Kidney (tissue), 13 donors: ENCODE measurements at regions not wholly inside any gene's neighbourhood (a gene's known extent, or its start where the extent isn't known, plus 50 kb on each side); places are given as distances from the start of the nearest gene placed in this dataset.

Source experiments
- DNase-seq, 5 donors: peaks; one replicate each; pipeline ENCODE4 v3.0.0-alpha.2; 2013 to 2020
- FAIRE-seq: peaks from 2 replicates; lab custom pipeline; 2012; peaks lifted over from hg19 to GRCh38; lab: Jason Lieb, UNC
- H3K27ac ChIP-seq, 2 donors: one replicate each; pipeline ENCODE4 v1.7.0; 2013; ENCODE audit warnings: low read depth in 2 of 2, low read length in 2 of 2, inconsistent platforms in 1 of 2
- H3K27me3 ChIP-seq: one replicate; pipeline ENCODE4 v1.7.1; 2013; ENCODE audit warnings: low read length, inconsistent platforms; ENCODE audit not compliant: control insufficient read depth, insufficient read depth
- H3K36me3 ChIP-seq, 3 donors: one replicate each; pipeline versions ENCODE4 v1.7.0 to v1.7.1; 2013; ENCODE audit warnings: low read length in 3 of 3, control low read depth in 1 of 3, inconsistent platforms in 1 of 3; ENCODE audit not compliant: insufficient read depth in 3 of 3, control insufficient read depth in 2 of 3
- H3K4me1 ChIP-seq, 3 donors: one replicate each; pipeline versions ENCODE4 v1.7.0 to v1.7.1; 2013; ENCODE audit warnings: low read length in 3 of 3, inconsistent platforms in 1 of 3, low read depth in 1 of 3; ENCODE audit not compliant: control insufficient read depth in 2 of 3, insufficient read depth in 2 of 3
- H3K4me3 ChIP-seq, 3 donors: one replicate each; pipeline versions ENCODE4 v1.7.0 to v1.8.1; 2013; ENCODE audit warnings: low read length in 3 of 3, control low read depth in 1 of 3, inconsistent platforms in 1 of 3
- H3K9ac ChIP-seq, 3 donors: one replicate each; pipeline versions ENCODE4 v1.7.0 to v1.7.1; 2013; ENCODE audit warnings: low read length in 3 of 3, control low read depth in 1 of 3, inconsistent platforms in 1 of 3
- H3K9me3 ChIP-seq, 3 donors: one replicate each; pipeline versions ENCODE4 v1.7.0 to v1.7.1; 2013; ENCODE audit warnings: low read length in 3 of 3, control low read depth in 1 of 3, inconsistent platforms in 1 of 3; ENCODE audit not compliant: control insufficient read depth in 2 of 3, insufficient read depth in 1 of 3
- intact Hi-C: fragments of 100-400 bp; cut with DNase I; formaldehyde crosslinking; loops from one replicate; pipeline ENCODE4 v1.11.1; 2022
- TF ChIP-seq, protein P1 (sequence below): IDR thresholded peaks from 3 replicates; pipeline ENCODE4 v1.5.1; 2012; ENCODE audit warnings: mild to moderate bottlenecking, moderate library complexity, borderline replicate concordance; ENCODE audit not compliant: insufficient read depth; ENCODE audit errors: extremely low read depth
- donor health status: control.
- donor health status: control.
- donor health status: control.
- donor health status: control.
- donor health status: control.
- donor health status: DM: yes; HTN: yes; CAD: no.
- donor health status: Normal renal cell carcinoma (clear cell type).

DNA sequence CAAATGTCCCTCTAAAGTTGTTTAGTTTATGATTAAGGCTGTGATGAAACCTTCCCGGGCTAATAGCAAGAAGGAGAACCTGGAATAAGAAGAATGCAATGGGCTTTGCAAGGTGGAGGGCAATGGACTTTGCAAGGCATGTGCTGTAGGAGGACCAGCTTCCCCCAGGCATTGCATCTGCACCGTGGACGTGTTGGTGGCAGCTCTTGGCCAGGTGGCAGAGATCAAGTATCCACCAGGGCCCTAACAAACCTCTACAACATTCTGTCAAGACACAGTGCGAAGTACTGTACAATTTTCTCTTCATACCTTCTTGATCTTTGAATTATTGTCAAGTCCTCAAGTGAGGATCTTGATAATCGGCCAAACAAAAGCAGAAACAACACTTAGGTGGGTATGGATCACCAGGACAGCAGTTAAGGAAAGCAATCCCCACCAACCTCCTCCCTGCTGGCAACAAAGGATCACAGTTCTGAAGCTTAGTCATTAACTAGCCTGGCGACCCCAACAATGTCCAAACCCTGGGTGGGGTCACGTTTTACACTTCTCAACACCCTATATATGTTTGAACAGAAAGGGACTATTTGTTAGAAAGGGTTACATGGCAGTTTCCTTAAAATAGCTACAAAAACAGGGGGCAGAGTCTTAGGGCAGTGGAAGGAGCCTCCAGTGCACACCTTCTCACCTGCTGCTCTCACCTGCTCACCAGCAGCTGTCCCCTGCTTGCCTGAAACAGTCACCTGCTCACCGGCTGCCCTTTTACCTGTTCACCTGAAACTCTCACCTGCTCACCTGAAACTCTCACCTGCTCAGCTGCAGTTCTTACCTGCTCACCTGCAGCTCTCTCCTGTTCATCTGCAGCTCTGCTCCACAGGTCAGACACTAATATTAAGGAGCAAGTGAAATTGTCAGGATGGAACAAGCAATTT lies 137.9 kb upstream of the LIPC start:
- DNase-seq = no peak
- TF ChIP-seq, protein P1, sequence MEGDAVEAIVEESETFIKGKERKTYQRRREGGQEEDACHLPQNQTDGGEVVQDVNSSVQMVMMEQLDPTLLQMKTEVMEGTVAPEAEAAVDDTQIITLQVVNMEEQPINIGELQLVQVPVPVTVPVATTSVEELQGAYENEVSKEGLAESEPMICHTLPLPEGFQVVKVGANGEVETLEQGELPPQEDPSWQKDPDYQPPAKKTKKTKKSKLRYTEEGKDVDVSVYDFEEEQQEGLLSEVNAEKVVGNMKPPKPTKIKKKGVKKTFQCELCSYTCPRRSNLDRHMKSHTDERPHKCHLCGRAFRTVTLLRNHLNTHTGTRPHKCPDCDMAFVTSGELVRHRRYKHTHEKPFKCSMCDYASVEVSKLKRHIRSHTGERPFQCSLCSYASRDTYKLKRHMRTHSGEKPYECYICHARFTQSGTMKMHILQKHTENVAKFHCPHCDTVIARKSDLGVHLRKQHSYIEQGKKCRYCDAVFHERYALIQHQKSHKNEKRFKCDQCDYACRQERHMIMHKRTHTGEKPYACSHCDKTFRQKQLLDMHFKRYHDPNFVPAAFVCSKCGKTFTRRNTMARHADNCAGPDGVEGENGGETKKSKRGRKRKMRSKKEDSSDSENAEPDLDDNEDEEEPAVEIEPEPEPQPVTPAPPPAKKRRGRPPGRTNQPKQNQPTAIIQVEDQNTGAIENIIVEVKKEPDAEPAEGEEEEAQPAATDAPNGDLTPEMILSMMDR = no peak

DNA sequence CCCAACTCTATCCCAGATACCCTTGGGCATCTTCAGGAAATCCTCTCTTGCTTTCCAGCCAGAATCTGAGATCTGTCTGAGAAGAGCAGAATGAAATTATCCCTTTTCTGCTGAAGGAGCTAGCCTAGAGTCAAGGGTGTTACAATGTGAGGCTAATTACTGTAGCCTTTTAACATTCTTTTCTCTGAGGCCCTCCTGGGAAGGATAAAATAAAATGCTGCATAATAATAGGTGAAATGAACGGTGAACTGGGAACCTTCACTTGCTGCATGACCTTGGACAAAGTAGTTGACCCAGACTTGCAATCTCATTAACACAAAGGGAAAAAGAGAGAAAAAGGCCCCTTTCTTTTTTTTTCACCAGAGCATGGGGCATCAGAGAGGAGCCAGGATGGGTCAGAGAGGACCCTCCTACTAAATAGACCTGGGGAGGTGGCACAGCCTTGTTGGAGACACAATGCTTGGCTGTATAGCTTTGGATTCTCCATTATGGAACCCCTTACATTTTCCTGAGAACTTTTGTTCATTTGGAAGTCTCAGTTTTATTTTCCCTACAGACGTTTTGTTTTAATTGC lies 137.0 kb upstream of the LIPC start:
- no peaks in the 10 kb centered on the region for H3K36me3 ChIP-seq
- DNase-seq = no peak
- no peak overlapping the region for H3K4me3 ChIP-seq
- intact Hi-C loops = no loop called here
- FAIRE-seq = no peak
- no peaks in the 10 kb centered on the region for H3K27me3 ChIP-seq
- H3K9ac ChIP-seq = peak overlapping the region in 1 of 3 donors; percentile 28
- peaks cover 0 to 7% (median 5%) of the 10 kb centered on the region in 3 donors for H3K4me1 ChIP-seq
- TF ChIP-seq, protein P1 = no peak
- H3K9me3 ChIP-seq = peaks cover 0 to 12% (median 4%) of the 10 kb centered on the region in 3 donors
- peak overlapping the region; percentile 59 to 78 for H3K27ac ChIP-seq

More for the DNA sequence above, 137.9 kb upstream of the LIPC start:
- H3K4me3 ChIP-seq = no peak overlapping the region
- H3K9me3 ChIP-seq = peaks cover 0 to 12% (median 4%) of the 10 kb centered on the region in 3 donors
- H3K36me3 ChIP-seq = no peaks in the 10 kb centered on the region
- intact Hi-C loops = no loop called here
- peaks cover 0 to 7% (median 0%) of the 10 kb centered on the region in 3 donors for H3K4me1 ChIP-seq
- peak overlapping the region; percentile 59 to 78 for H3K27ac ChIP-seq
- H3K9ac ChIP-seq = no peak overlapping the region
- FAIRE-seq = no peak
- no peaks in the 10 kb centered on the region for H3K27me3 ChIP-seq

DNA sequence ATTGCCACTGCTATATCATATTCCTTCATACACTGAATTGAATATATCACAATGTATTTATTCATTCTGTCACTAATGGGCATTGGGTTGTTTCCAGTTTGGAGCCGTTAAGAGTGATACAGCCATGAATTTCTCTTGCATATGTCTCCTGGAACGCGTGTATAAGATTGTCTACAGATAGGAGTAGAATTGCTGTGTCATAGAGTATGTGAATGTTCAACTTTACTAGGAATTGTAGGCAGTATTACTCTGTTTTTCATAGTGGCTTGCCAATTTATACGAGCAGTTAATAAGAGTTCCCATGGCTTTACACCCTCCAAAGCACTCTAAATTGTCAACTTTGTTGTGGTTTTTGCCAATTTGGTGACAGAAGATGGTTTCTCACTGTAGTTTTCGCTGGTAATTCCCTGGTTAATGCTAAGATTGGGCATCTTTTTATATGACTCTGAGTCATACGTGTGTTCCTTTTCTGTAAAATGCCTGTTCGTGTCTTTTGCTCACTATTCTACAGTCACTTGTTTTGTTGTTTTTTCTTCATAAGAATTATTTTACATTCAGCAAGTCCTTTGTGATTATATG lies 136.1 kb upstream of the LIPC start:
- no peaks in the 10 kb centered on the region for H3K36me3 ChIP-seq
- FAIRE-seq = no peak
- intact Hi-C loops = no loop called here
- no peak overlapping the region for H3K4me3 ChIP-seq
- H3K27me3 ChIP-seq = no peaks in the 10 kb centered on the region
- TF ChIP-seq, protein P1 = no peak
- peaks cover 0 to 12% (median 4%) of the 10 kb centered on the region in 3 donors for H3K9me3 ChIP-seq
- peaks cover 0 to 7% (median 5%) of the 10 kb centered on the region in 3 donors for H3K4me1 ChIP-seq
- DNase-seq = no peak
- H3K27ac ChIP-seq = peak overlapping the region; percentile 59 to 78
- no peak overlapping the region for H3K9ac ChIP-seq
